H1 (cell line): ENCODE measurements at regions not wholly inside any gene's neighbourhood (a gene's known extent, or its start where the extent isn't known, plus 50 kb on each side); places are given as distances from the start of the nearest gene placed in this dataset.

Experiments
- CTCF ChIA-PET: fragments of 300-600 bp; sonication (Branson Sonifier 250); formaldehyde crosslinking; loops from one replicate; lab custom pipeline; 2021; ENCODE audit not compliant: partially characterized antibody; lab: Charles Lee
- POLR2A ChIA-PET: fragments of 300-600 bp; sonication (Branson Sonifier 250); formaldehyde crosslinking; loops from one replicate; lab custom pipeline; 2021; ENCODE audit warnings: inconsistent platforms; ENCODE audit not compliant: partially characterized antibody; lab: Charles Lee
- DNase-seq, 2 experiments: peaks; one replicate each; pipeline versions ENCODE4 v3.0.0 to v3.0.0-alpha.2; 2010 to 2022; ENCODE audit warnings: low spot score in 2 of 2, low read depth in 1 of 2, mixed read lengths in 1 of 2
- FAIRE-seq: peaks from 2 replicates; lab custom pipeline; 2011; peaks lifted over from hg19 to GRCh38; lab: Jason Lieb, UNC
- H2AFZ ChIP-seq: 2 replicates; pipeline ENCODE4 v1.8.1; 2012; ENCODE audit warnings: low read length, inconsistent platforms
- H2AK5ac ChIP-seq: 2 replicates; pipeline ENCODE4 v1.6.1; 2013; ENCODE audit warnings: low read depth, low read length
- H2BK120ac ChIP-seq: replicated peaks from 2 replicates; pipeline ENCODE3; 2013; ENCODE audit warnings: low read depth, low read length, inconsistent platforms
- H2BK12ac ChIP-seq: 2 replicates; pipeline ENCODE4 v1.6.1; 2013; ENCODE audit warnings: low read depth, low read length
- H2BK15ac ChIP-seq: 2 replicates; pipeline ENCODE4 v1.6.1; 2013; ENCODE audit warnings: low read length
- H2BK20ac ChIP-seq: 2 replicates; pipeline ENCODE4 v1.6.1; 2013; ENCODE audit warnings: low read length
- H2BK5ac ChIP-seq: 2 replicates; pipeline ENCODE4 v1.6.1; 2013; ENCODE audit warnings: low read depth, low read length
- H3K14ac ChIP-seq: 2 replicates; pipeline ENCODE4 v1.6.1; 2013; ENCODE audit warnings: inconsistent platforms; ENCODE audit not compliant: insufficient read length
- H3K18ac ChIP-seq: 2 replicates; pipeline ENCODE4 v1.6.1; 2013; ENCODE audit warnings: low read length; ENCODE audit errors: extremely low read depth
- H3K23ac ChIP-seq: 2 replicates; pipeline ENCODE4 v1.6.1; 2013; ENCODE audit warnings: inconsistent platforms; ENCODE audit not compliant: insufficient read length
- H3K23me2 ChIP-seq: 2 replicates; pipeline ENCODE4 v1.6.1; 2013; ENCODE audit warnings: low read depth, low read length
- H3K27ac ChIP-seq: 2 replicates; pipeline ENCODE4 v1.6.1; 2011; ENCODE audit warnings: low read depth, low read length, inconsistent platforms
- H3K27me3 ChIP-seq, 4 experiments: replicated peaks in 1 of 4; 1 replicate in 1 of 4; 2 replicates in 3 of 4; pipeline versions ENCODE4 v1.6.1 to v1.8.1; 2011 to 2013; ENCODE audit warnings: low read length in 3 of 4, mild to moderate bottlenecking in 3 of 4, inconsistent platforms in 2 of 4, mixed read lengths in 2 of 4, moderate library complexity in 1 of 4; ENCODE audit not compliant: control insufficient read depth in 3 of 4, insufficient read depth in 3 of 4; ENCODE audit errors: extremely low read depth in 1 of 4
- H3K36me3 ChIP-seq, 4 experiments: 2 replicates each; pipeline versions ENCODE4 v1.6.1 to v1.8.1; 2011 to 2013; ENCODE audit warnings: mild to moderate bottlenecking in 4 of 4, low read length in 3 of 4, moderate library complexity in 2 of 4, control low read depth in 1 of 4, inconsistent platforms in 1 of 4; ENCODE audit not compliant: insufficient read depth in 4 of 4, control insufficient read depth in 2 of 4
- H3K4ac ChIP-seq: replicated peaks from 2 replicates; pipeline ENCODE3; 2013; ENCODE audit warnings: low read length, low read depth, mixed read lengths, inconsistent platforms; ENCODE audit not compliant: insufficient read length
- H3K4me1 ChIP-seq, 4 experiments: replicated peaks in 1 of 4; 1 replicate in 1 of 4; 2 replicates in 3 of 4; pipeline versions ENCODE4 v1.6.1 to v1.8.1; 2011 to 2013; ENCODE audit warnings: low read length in 3 of 4, inconsistent platforms in 2 of 4, mixed read lengths in 1 of 4; ENCODE audit not compliant: insufficient read depth in 4 of 4, control insufficient read depth in 3 of 4
- H3K4me2 ChIP-seq, 2 experiments: 2 replicates each; pipeline versions ENCODE4 v1.6.1 to v1.8.1; 2011 to 2013; ENCODE audit warnings: low read depth in 2 of 2, low read length in 2 of 2, control low read depth in 1 of 2, inconsistent platforms in 1 of 2, mild to moderate bottlenecking in 1 of 2; ENCODE audit not compliant: insufficient read depth in 1 of 2
- H3K4me3 ChIP-seq, 4 experiments: fragments of 200-600, 300-600 bp in 1 of 4; sonication (generic), shearing (Covaris generic), sonication (Bioruptor Twin) in 1 of 4; 2 replicates each; pipeline versions ENCODE4 v1.5.1 to v1.8.1; 2011 to 2016; ENCODE audit warnings: low read length in 4 of 4, low read depth in 3 of 4, control low read depth in 2 of 4, inconsistent platforms in 2 of 4, mild to moderate bottlenecking in 2 of 4, mixed read lengths in 1 of 4, moderate library complexity in 1 of 4; ENCODE audit not compliant: insufficient read depth in 2 of 4; ENCODE audit errors: extremely low read depth in 1 of 4
- H3K56ac ChIP-seq: replicated peaks from 2 replicates; pipeline ENCODE3; 2013; ENCODE audit warnings: low read depth, mild to moderate bottlenecking, mixed read lengths, low read length, inconsistent platforms; ENCODE audit not compliant: insufficient read length
- H3K79me1 ChIP-seq: 2 replicates; pipeline ENCODE4 v1.6.1; 2013; ENCODE audit warnings: low read depth, low read length, control low read depth
- H3K79me2 ChIP-seq, 2 experiments: 2 replicates each; pipeline versions ENCODE4 v1.6.1 to v1.8.1; 2012 to 2013; ENCODE audit warnings: low read length in 2 of 2, mild to moderate bottlenecking in 2 of 2, inconsistent platforms in 1 of 2; ENCODE audit not compliant: insufficient read depth in 2 of 2, control insufficient read depth in 1 of 2
- H3K9ac ChIP-seq, 4 experiments: replicated peaks in 1 of 4; 1 replicate in 1 of 4; 2 replicates in 3 of 4; pipeline versions ENCODE4 v1.6.1 to v1.8.1; 2011 to 2013; ENCODE audit warnings: low read depth in 3 of 4, low read length in 3 of 4, control low read depth in 2 of 4, mild to moderate bottlenecking in 2 of 4, moderate library complexity in 2 of 4, inconsistent platforms in 1 of 4; ENCODE audit errors: extremely low read depth in 1 of 4
- H3K9me3 ChIP-seq, 2 experiments: 2 replicates each; pipeline versions ENCODE4 v1.6.1 to v1.8.1; 2012 to 2013; ENCODE audit warnings: mild to moderate bottlenecking in 2 of 2, moderate library complexity in 2 of 2, control low read depth in 1 of 2, inconsistent platforms in 1 of 2, low read depth in 1 of 2, low read length in 1 of 2, mixed read lengths in 1 of 2; ENCODE audit not compliant: insufficient read depth in 2 of 2
- H4K20me1 ChIP-seq, 2 experiments: replicated peaks in 1 of 2; 2 replicates each; pipeline versions ENCODE3 to v1.8.1; 2011 to 2013; ENCODE audit warnings: inconsistent platforms in 2 of 2, low read length in 2 of 2, mild to moderate bottlenecking in 1 of 2; ENCODE audit not compliant: insufficient read depth in 2 of 2, control insufficient read depth in 1 of 2
- H4K5ac ChIP-seq: 2 replicates; pipeline ENCODE4 v1.6.1; 2013; ENCODE audit warnings: low read length, low read depth, mixed read lengths, inconsistent platforms; ENCODE audit not compliant: insufficient read length
- H4K8ac ChIP-seq: 2 replicates; pipeline ENCODE4 v1.8.0; 2013; ENCODE audit warnings: mild to moderate bottlenecking, moderate library complexity, low read length, inconsistent platforms; ENCODE audit not compliant: insufficient read depth; ENCODE audit errors: extremely low read depth
- H4K91ac ChIP-seq: replicated peaks from 2 replicates; pipeline ENCODE3; 2013; ENCODE audit warnings: low read length, mixed read lengths, inconsistent platforms; ENCODE audit not compliant: insufficient read length
- BACH1 ChIP-seq: IDR thresholded peaks from 2 replicates; pipeline ENCODE4 v1.6.1; 2012; ENCODE audit warnings: low read length, improper control_type of control experiment
- BCL11A ChIP-seq, 2 experiments: IDR thresholded peaks; one replicate each; pipeline ENCODE4 v1.6.1; 2011; ENCODE audit warnings: low read depth in 2 of 2, low read length in 2 of 2, mild to moderate bottlenecking in 2 of 2
- EGR1 ChIP-seq: IDR thresholded peaks from 2 replicates; pipeline ENCODE4 v1.6.1; 2011; ENCODE audit warnings: low read depth, low read length, borderline replicate concordance
- GTF2F1 ChIP-seq: IDR thresholded peaks from 2 replicates; pipeline ENCODE4 v1.6.1; 2012; ENCODE audit warnings: low read depth, low read length, improper control_type of control experiment, borderline replicate concordance
- NRF1 ChIP-seq: IDR thresholded peaks from 2 replicates; pipeline ENCODE4 v1.6.1; 2011; ENCODE audit warnings: mild to moderate bottlenecking, low read depth, low read length, improper control_type of control experiment
- POLR2AphosphoS5 ChIP-seq: IDR thresholded peaks from 2 replicates; pipeline ENCODE4 v1.6.1; 2011; ENCODE audit warnings: low read depth, low read length
- POU5F1 ChIP-seq: IDR thresholded peaks from 2 replicates; pipeline ENCODE4 v1.6.1; 2011; ENCODE audit warnings: low read depth, mild to moderate bottlenecking, low read length, moderate library complexity
- SIN3A ChIP-seq, 2 experiments: IDR thresholded peaks in 1 of 2; conservative IDR thresholded peaks in 1 of 2; 2 replicates each; pipeline ENCODE4 v1.6.1; 2011 to 2012; ENCODE audit warnings: low read length in 2 of 2, improper control_type of control experiment in 1 of 2, low read depth in 1 of 2, mild to moderate bottlenecking in 1 of 2
- SP1 ChIP-seq: IDR thresholded peaks from 2 replicates; pipeline ENCODE4 v1.6.1; 2011; ENCODE audit warnings: low read depth, low read length
- SP4 ChIP-seq: IDR thresholded peaks from 2 replicates; pipeline ENCODE4 v1.6.1; 2012; ENCODE audit warnings: low read length, inconsistent platforms
- WGBS, 2 experiments: shearing (Covaris generic) in 1 of 2; methylation state at CpG; one replicate each; pipeline versions ENCODE4 v1.1.6 to v1.1.7; 2013 to 2015; ENCODE audit warnings: low lambda C conversion rate in 2 of 2, mixed read lengths in 2 of 2, inconsistent platforms in 1 of 2, low coverage in 1 of 2, missing lambda C conversion rate in 1 of 2; ENCODE audit not compliant: insufficient replicate concordance in 2 of 2, insufficient coverage in 1 of 2, insufficient read length in 1 of 2; ENCODE audit errors: extremely low coverage in 1 of 2, missing lambda C conversion rate in 1 of 2; 5-methylcytosine and 5-hydroxymethylcytosine counted together
- TF ChIP-seq, protein P1 (sequence below): IDR thresholded peaks from 2 replicates; pipeline ENCODE4 v1.6.1; 2011; ENCODE audit warnings: low read length, improper control_type of control experiment
- TF ChIP-seq, protein P2 (sequence below), 3 experiments: IDR thresholded peaks; 1 replicate in 2 of 3; 2 replicates in 1 of 3; pipeline versions ENCODE4 v1.5.1 to v1.6.1; 2011; ENCODE audit warnings: low read length in 3 of 3, mild to moderate bottlenecking in 3 of 3, inconsistent platforms in 2 of 3, low read depth in 1 of 3, moderate library complexity in 1 of 3; ENCODE audit not compliant: insufficient read depth in 1 of 3; ENCODE audit errors: control extremely low read depth in 1 of 3

DNA sequence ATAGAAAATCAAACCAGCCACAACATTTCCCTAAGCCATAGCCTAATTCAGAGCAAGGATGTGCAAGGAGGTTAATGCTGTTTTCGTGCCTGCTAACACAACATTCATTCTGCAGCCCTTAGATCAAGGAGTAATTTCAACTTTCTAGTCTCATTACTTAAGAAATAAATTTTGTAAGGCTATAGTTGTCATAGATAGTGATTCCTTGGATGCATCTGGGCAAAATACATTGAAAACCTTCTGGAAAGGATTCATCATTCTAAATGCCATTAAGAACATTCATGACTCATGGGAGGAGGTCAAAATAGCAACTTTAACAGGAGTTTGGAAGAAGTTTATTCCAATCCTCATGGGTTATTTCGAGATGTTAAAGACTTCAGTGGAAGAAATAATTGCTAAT lies 283.2 kb downstream of the RPAP3 start:
- Histone ChIP-seq H3K23me2 (no peaks in the 10 kb centered on the region), H2AK5ac (no peak overlapping the region), H3K27me3 (no peaks in the 10 kb centered on the region), H3K9ac (no peak overlapping the region), H2BK15ac (no peak overlapping the region), H4K5ac (no peak overlapping the region), H2BK5ac (no peak overlapping the region), H2AFZ (no peak overlapping the region), H3K79me2 (no peaks in the 10 kb centered on the region), H2BK120ac (no peak overlapping the region), H3K9me3 (peaks cover 0 to 4% of the 10 kb centered on the region in 2 experiments; a peak in 1 of 4 replicates), H3K36me3 (no peaks in the 10 kb centered on the region), H2BK20ac (no peak overlapping the region), H3K23ac (no peak overlapping the region), H3K79me1 (no peaks in the 10 kb centered on the region), H3K4me3 (no peak overlapping the region), H4K20me1 (no peaks in the 10 kb centered on the region), H3K4me1 (no peaks in the 10 kb centered on the region), H3K4me2 (no peak overlapping the region), H3K27ac (no peak overlapping the region), H4K8ac (no peak overlapping the region), H4K91ac (no peak overlapping the region), H3K14ac (no peak overlapping the region), H3K18ac (no peak overlapping the region), H3K56ac (no peak overlapping the region), H2BK12ac (no peak overlapping the region), H3K4ac (no peak overlapping the region)
- 85% methylated on average over 2 of the region's 2 CpGs; no CpG with 5 or more reads in 1 of the 2 experiments for WGBS, 2 experiments
- ChIA-PET CTCF (interaction anchor here (0.6 to 2.0 kb wide), 3 partner anchors 14 to 193 kb away, joined by 3 to 6 read pairs (median 3); no protein-coding TSS in a partner anchor), POLR2A (no interaction called here)
- no peak for DNase-seq
- FAIRE-seq: no peak
- no peak for TF ChIP-seq POU5F1
- no peak for TF ChIP-seq GTF2F1
- no peak for TF ChIP-seq SP4
- TF ChIP-seq BCL11A (IDR thresholded peaks at IDR 0.05; ENCODE audit: low read depth in 2 of 2, low read length in 2 of 2): no peak
- no peak for TF ChIP-seq EGR1
- no peak for TF ChIP-seq SP1
- TF ChIP-seq, protein P1, sequence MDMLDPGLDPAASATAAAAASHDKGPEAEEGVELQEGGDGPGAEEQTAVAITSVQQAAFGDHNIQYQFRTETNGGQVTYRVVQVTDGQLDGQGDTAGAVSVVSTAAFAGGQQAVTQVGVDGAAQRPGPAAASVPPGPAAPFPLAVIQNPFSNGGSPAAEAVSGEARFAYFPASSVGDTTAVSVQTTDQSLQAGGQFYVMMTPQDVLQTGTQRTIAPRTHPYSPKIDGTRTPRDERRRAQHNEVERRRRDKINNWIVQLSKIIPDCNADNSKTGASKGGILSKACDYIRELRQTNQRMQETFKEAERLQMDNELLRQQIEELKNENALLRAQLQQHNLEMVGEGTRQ: no peak
- no peak for TF ChIP-seq POLR2AphosphoS5
- TF ChIP-seq SIN3A (conservative IDR thresholded peaks at IDR 0.05 in 1 of 2, IDR thresholded peaks at IDR 0.05 in 1 of 2; ENCODE audit: low read depth in 1 of 2, low read length in 2 of 2): no peak
- TF ChIP-seq NRF1: no peak
- TF ChIP-seq, protein P2, sequence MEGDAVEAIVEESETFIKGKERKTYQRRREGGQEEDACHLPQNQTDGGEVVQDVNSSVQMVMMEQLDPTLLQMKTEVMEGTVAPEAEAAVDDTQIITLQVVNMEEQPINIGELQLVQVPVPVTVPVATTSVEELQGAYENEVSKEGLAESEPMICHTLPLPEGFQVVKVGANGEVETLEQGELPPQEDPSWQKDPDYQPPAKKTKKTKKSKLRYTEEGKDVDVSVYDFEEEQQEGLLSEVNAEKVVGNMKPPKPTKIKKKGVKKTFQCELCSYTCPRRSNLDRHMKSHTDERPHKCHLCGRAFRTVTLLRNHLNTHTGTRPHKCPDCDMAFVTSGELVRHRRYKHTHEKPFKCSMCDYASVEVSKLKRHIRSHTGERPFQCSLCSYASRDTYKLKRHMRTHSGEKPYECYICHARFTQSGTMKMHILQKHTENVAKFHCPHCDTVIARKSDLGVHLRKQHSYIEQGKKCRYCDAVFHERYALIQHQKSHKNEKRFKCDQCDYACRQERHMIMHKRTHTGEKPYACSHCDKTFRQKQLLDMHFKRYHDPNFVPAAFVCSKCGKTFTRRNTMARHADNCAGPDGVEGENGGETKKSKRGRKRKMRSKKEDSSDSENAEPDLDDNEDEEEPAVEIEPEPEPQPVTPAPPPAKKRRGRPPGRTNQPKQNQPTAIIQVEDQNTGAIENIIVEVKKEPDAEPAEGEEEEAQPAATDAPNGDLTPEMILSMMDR (IDR thresholded peaks at IDR 0.05; ENCODE audit: control extremely low read depth in 1 of 3, insufficient read depth in 1 of 3, low read depth in 1 of 3, low read length in 3 of 3): no peak
- TF ChIP-seq BACH1: no peak
